ENCODE measurements at regions not wholly inside any gene's neighbourhood (a gene's known extent, or its start where the extent isn't known, plus 50 kb on each side); places are given as distances from the start of the nearest gene placed in this dataset.
"Not testable (repeated sequence)": the region's sequence is repeated elsewhere in the genome, so short reads cannot be mapped to it uniquely, and the experiment has no call there.

DNA sequence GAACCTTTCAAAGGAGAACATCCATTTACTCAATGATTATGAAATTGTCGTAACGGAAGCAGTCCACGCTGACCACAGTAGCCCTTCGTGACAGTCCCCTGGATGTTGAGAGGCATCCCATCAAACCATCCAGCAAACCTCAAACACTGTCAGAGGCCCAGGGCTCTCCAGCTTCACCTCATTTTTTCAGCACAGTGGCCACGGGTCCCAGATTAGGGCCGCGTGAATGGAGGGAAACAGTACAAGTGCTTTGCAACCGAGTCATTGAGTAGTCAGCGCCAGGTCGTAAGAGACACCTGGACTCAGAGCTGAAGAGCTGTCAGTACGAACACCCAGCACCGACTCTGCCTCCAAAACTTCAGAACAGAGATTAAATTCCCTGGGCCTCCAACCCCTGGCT lies 552.5 kb upstream of the SALL3 start:
- H3K4me3 ChIP-seq (ENCODE audit: low read depth, low read length), result no peak overlapping the region
- in situ Hi-C loops (cut with HindIII; ENCODE audit: low sequenced_read_pairs), result no loop called here
- no peak for TF ChIP-seq CTCF (IDR thresholded peaks at IDR 0.05; ENCODE audit: low read depth, low read length)
- DNase-seq (ENCODE audit: low read depth, low spot score), result no peak

DNA sequence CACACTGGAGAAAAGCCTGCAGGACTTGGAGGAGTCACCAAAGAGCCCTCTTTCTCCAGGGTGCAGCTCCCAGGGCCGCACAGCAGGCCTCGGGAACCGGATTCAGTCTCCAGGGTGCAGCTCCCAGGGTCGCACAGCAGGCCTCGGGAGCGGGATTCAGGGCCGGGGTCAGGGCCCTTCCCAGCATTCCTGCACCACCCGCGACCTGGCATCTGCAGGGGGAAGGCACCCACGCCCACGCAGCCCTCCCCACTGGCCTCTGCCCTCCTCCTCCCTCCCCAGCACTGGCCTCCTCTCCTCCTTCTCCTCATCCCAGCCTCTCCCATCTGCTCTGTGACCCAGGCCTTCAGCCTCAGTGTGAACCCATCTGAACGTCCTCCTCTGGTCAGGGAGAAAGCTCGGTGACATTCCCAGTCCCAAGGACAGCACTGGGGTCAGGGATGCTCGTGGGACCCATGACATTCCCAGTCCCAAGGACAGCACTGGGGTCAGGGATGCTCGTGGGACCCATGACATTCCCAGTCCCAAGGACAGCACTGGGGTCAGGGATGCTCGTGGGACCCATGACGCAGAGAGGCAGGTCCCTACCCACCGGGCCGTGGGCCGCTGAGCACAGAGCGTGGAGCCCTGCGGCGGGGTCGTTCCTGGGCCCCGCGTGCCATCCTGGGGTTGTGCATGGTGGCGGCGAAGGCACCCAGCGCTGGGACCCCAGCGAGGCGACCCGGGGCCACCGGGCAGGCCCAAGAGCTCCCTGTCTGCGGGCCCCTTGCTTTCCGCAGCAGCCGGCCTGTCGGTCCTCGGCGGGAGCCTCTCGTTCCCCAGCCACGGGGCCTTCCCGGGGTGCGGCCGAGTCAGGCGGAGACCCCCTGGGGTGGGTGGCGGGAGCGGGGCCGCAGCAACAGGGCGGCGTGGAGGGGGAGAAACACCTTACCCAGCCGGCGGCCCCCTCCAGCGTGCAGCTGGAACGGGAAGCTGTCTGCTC lies 550.2 kb upstream of the SALL3 start:
- in situ Hi-C loops (cut with HindIII; ENCODE audit: low sequenced_read_pairs), result no loop called here
- no peak for DNase-seq (ENCODE audit: low read depth, low spot score)
- no peak overlapping the region for H3K4me3 ChIP-seq (ENCODE audit: low read depth, low read length)
- no peak for TF ChIP-seq CTCF (IDR thresholded peaks at IDR 0.05; ENCODE audit: low read depth, low read length)

GRCh38 chr18:78430131-78430758 lies 549.4 kb upstream of the SALL3 start:
- no peak for TF ChIP-seq CTCF (IDR thresholded peaks at IDR 0.05; ENCODE audit: low read depth, low read length)
- in situ Hi-C loops (cut with HindIII; ENCODE audit: low sequenced_read_pairs), result no loop called here
- no peak for DNase-seq (ENCODE audit: low read depth, low spot score)
- no peak overlapping the region for H3K4me3 ChIP-seq (ENCODE audit: low read depth, low read length)

- no peak for TF ChIP-seq CTCF (IDR thresholded peaks at IDR 0.05; ENCODE audit: low read depth, low read length)
- H3K4me3 ChIP-seq (ENCODE audit: low read depth, low read length), result no peak overlapping the region
- in situ Hi-C loops (cut with HindIII; ENCODE audit: low sequenced_read_pairs), result no loop called here
- DNase-seq (ENCODE audit: low read depth, low spot score), result no peak
Observed at GRCh38 chr18:78431606-78432005, 548.0 kb upstream of the SALL3 start.

DNA sequence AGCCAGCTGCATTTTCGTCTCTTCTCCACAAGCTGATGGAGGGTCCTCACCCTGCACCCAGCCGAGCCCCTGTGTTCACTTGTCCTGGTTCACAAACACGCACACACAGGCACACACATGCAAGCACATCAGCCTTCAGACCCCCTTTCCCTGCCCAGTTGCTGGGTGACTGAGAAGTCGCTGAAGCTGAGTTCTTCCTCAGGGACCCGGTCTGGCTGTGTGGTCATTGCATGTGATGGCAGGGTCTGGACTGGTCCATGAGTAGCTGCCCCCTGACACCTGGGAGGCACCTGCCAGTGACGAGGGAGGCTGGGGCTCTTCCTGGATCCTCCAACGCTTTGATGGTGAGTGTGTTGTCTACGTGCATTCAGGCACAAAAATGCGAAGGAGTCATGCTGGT lies 546.1 kb upstream of the SALL3 start:
- in situ Hi-C loops (cut with HindIII; ENCODE audit: low sequenced_read_pairs), result no loop called here

GRCh38 chr18:78436110-78436509 lies 543.5 kb upstream of the SALL3 start:
- no peak for TF ChIP-seq CTCF (IDR thresholded peaks at IDR 0.05; ENCODE audit: low read depth, low read length)
- in situ Hi-C loops (cut with HindIII; ENCODE audit: low sequenced_read_pairs), result no loop called here
- DNase-seq (ENCODE audit: low read depth, low spot score), result no peak
- H3K4me3 ChIP-seq (ENCODE audit: low read depth, low read length), result no peak overlapping the region

More for the DNA sequence above, 546.1 kb upstream of the SALL3 start:
- H3K4me3 ChIP-seq (ENCODE audit: low read depth, low read length), result no peak overlapping the region
- no peak for DNase-seq (ENCODE audit: low read depth, low spot score)
- TF ChIP-seq CTCF (IDR thresholded peaks at IDR 0.05; ENCODE audit: low read depth, low read length), result no peak

DNA sequence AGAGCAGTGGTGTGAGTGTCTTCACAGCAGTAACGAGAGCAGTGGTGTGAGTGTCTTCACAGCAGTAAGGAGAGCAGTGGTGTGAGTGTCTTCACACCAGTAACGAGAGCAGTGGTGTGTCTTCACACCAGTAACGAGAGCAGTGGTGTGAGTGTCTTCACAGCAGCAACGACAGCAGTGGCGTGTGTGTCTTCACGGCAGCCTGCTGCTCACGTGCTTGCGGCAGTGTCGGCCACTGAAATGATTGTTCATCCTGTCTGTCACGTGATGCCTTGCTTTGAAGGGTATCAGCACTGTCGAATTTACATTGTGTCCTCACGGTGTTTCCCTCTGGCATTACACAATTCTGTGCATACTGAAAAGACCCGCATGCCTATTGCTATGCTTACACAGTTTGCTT lies 541.4 kb upstream of the SALL3 start:
- H3K4me3 ChIP-seq (ENCODE audit: low read depth, low read length); in situ Hi-C loops (cut with HindIII; ENCODE audit: low sequenced_read_pairs): not testable (repeated sequence)

More for the DNA sequence above, 541.4 kb upstream of the SALL3 start:
- DNase-seq (ENCODE audit: low read depth, low spot score), result not testable (repeated sequence)

Data from astrocyte of the spinal cord (primary cell).